Prostate gland (tissue), 2 donors: ENCODE measurements at regions not wholly inside any gene's neighbourhood (a gene's known extent, or its start where the extent isn't known, plus 50 kb on each side); places are given as distances from the start of the nearest gene placed in this dataset.

Experiments
- POLR2A ChIP-seq: fragments of 450-650 bp; IDR thresholded peaks from one replicate; pipeline ENCODE4 v1.6.1; 2016; ENCODE audit warnings: antibody characterized with exemption, mild to moderate bottlenecking
- TF ChIP-seq, protein P1 (sequence below), 4 experiments: fragments of 200-600 bp in 2 of 4; fragments of 450-650 bp in 2 of 4; sonication (generic) in 2 of 4; IDR thresholded peaks; 1 replicate in 3 of 4; 2 replicates in 1 of 4; pipeline ENCODE4 v1.5.1; 2016 to 2019; ENCODE audit warnings: antibody characterized with exemption in 4 of 4, mild to moderate bottlenecking in 2 of 4, moderate library complexity in 2 of 4

DNA sequence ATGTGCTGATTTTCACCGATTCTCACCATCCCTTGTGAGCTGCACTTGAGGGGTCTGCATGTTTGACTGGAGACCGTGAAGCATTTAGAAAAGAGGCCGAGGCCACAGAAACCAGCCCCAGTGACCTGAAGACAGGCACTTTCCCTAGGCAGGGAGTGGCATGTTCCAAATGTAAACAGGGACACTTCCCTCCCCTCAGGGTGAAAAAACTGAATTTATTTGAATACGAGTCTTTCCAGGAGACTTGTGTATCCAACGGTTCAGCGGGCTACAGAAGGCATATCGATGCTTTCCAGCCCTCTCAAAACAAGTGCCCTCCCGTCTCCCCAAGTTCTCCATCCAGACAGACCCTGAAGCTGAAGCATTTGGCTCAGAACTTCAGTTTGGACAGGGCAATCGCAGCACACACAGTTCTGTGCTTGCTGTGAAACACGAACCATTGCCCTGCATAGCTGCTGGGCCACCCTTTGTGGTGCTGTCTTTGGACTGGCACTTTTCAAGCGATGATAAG is 106.1 kb downstream of the ZIC5 start:
- TF ChIP-seq, protein P1, sequence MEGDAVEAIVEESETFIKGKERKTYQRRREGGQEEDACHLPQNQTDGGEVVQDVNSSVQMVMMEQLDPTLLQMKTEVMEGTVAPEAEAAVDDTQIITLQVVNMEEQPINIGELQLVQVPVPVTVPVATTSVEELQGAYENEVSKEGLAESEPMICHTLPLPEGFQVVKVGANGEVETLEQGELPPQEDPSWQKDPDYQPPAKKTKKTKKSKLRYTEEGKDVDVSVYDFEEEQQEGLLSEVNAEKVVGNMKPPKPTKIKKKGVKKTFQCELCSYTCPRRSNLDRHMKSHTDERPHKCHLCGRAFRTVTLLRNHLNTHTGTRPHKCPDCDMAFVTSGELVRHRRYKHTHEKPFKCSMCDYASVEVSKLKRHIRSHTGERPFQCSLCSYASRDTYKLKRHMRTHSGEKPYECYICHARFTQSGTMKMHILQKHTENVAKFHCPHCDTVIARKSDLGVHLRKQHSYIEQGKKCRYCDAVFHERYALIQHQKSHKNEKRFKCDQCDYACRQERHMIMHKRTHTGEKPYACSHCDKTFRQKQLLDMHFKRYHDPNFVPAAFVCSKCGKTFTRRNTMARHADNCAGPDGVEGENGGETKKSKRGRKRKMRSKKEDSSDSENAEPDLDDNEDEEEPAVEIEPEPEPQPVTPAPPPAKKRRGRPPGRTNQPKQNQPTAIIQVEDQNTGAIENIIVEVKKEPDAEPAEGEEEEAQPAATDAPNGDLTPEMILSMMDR (IDR thresholded peaks at IDR 0.05), result no peak
- TF ChIP-seq POLR2A, result no peak
